ENCODE measurements at regions not wholly inside any gene's neighbourhood (a gene's known extent, or its start where the extent isn't known, plus 50 kb on each side); places are given as distances from the start of the nearest gene placed in this dataset.

GRCh38 chr10:64363687-64364086 is 842.5 kb downstream of the REEP3 start:
- peaks cover 20% of the 10 kb centered on the region; the same call in 1 of the 2 replicates for H3K9me3 ChIP-seq
- CTCF ChIA-PET = no interaction called here
- BruUV-seq (replicated peaks) = no TSS peak
- no peaks in the 10 kb centered on the region for H3K27me3 ChIP-seq (replicated peaks; ENCODE audit: control insufficient read depth, insufficient read depth, low read length)
- H3K4me1 Mint-ChIP-seq (ENCODE audit: low read depth, unreplicated experiment) = no peaks in the 10 kb centered on the region
- no peak for TF ChIP-seq CTCF (IDR thresholded peaks at IDR 0.05; ENCODE audit: insufficient read depth in 1 of 2, low read depth in 1 of 2, low read length in 1 of 2, severe bottlenecking in 1 of 2, unreplicated experiment in 1 of 2)
- no peaks in the 10 kb centered on the region for H3K27me3 Mint-ChIP-seq (ENCODE audit: insufficient read depth, unreplicated experiment)
- H3K9me3 Mint-ChIP-seq (ENCODE audit: unreplicated experiment) = peaks cover 34% of the 10 kb centered on the region
- H3K27ac Mint-ChIP-seq (ENCODE audit: unreplicated experiment) = no peak overlapping the region
- no peak overlapping the region for H3K4me3 Mint-ChIP-seq (ENCODE audit: unreplicated experiment)
- no peaks in the 10 kb centered on the region for H3K4me1 ChIP-seq
- intact Hi-C loops (cut with micrococcal nuclease; ENCODE audit: unreplicated experiment) = no loop called here
- POLR2A ChIA-PET = no interaction called here
- no peak for DNase-seq
- no peak overlapping the region for H3K4me3 ChIP-seq (ENCODE audit: low read depth, low read length)
- H3K36me3 Mint-ChIP-seq (ENCODE audit: insufficient read depth, unreplicated experiment) = no peaks in the 10 kb centered on the region
- no peaks in the 10 kb centered on the region; the same call in 1 of the 2 replicates for H3K36me3 ChIP-seq (ENCODE audit: control insufficient read depth, insufficient read depth, low read length)

GRCh38 chr10:64365663-64366062 is 844.5 kb downstream of the REEP3 start:
- ChIA-PET POLR2A (no interaction called here), CTCF (no interaction called here)
- no peak overlapping the region for H3K27ac Mint-ChIP-seq (ENCODE audit: unreplicated experiment)
- Histone ChIP-seq H3K4me1 (peaks cover 13% of the 10 kb centered on the region), H3K9me3 (peaks cover 9% of the 10 kb centered on the region; the same call in 1 of the 2 replicates), H3K27me3 (replicated peaks; ENCODE audit: control insufficient read depth, insufficient read depth, low read length) (no peaks in the 10 kb centered on the region), H3K4me3 (ENCODE audit: low read depth, low read length) (no peak overlapping the region), H3K36me3 (ENCODE audit: control insufficient read depth, insufficient read depth, low read length) (no peaks in the 10 kb centered on the region; the same call in 1 of the 2 replicates)
- no peak for DNase-seq
- H3K4me1 Mint-ChIP-seq (ENCODE audit: low read depth, unreplicated experiment) = peaks cover 14% of the 10 kb centered on the region
- intact Hi-C loops (cut with micrococcal nuclease; ENCODE audit: unreplicated experiment) = no loop called here
- no TSS peak for BruUV-seq (replicated peaks)
- TF ChIP-seq CTCF (IDR thresholded peaks at IDR 0.05; ENCODE audit: insufficient read depth in 1 of 2, low read depth in 1 of 2, low read length in 1 of 2, severe bottlenecking in 1 of 2, unreplicated experiment in 1 of 2) = no peak
- no peak overlapping the region for H3K4me3 Mint-ChIP-seq (ENCODE audit: unreplicated experiment)
- H3K36me3 Mint-ChIP-seq (ENCODE audit: insufficient read depth, unreplicated experiment) = no peaks in the 10 kb centered on the region
- peaks cover 15% of the 10 kb centered on the region for H3K9me3 Mint-ChIP-seq (ENCODE audit: unreplicated experiment)
- no peaks in the 10 kb centered on the region for H3K27me3 Mint-ChIP-seq (ENCODE audit: insufficient read depth, unreplicated experiment)

DNA sequence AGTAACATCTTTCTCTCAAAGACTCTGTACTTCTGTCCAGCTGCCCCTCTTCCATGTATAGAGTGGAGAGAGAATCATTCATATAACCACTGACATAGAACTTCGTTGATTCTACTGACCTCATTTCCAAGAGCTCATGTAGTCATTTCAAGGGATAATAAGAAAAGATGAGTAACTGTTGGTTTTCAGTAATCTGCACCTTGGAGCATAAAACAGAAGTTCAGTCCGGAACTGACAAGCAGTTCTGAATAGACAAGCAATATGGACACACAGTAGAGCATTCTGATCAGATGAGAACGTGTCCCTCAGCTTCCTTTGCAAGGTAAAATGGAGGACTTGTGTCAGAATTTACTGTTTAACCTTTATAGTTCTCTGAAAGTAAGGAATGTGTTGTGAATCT is 847.1 kb downstream of the REEP3 start:
- Mint-ChIP-seq H3K9me3 (ENCODE audit: unreplicated experiment) (no peaks in the 10 kb centered on the region), H3K36me3 (ENCODE audit: insufficient read depth, unreplicated experiment) (no peaks in the 10 kb centered on the region), H3K27ac (ENCODE audit: unreplicated experiment) (no peak overlapping the region), H3K4me1 (ENCODE audit: low read depth, unreplicated experiment) (peaks cover 14% of the 10 kb centered on the region), H3K27me3 (ENCODE audit: insufficient read depth, unreplicated experiment) (no peaks in the 10 kb centered on the region), H3K4me3 (ENCODE audit: unreplicated experiment) (no peak overlapping the region)
- Histone ChIP-seq H3K4me3 (ENCODE audit: low read depth, low read length) (no peak overlapping the region), H3K4me1 (peaks cover 14% of the 10 kb centered on the region), H3K27me3 (replicated peaks; ENCODE audit: control insufficient read depth, insufficient read depth, low read length) (no peaks in the 10 kb centered on the region), H3K9me3 (no peaks in the 10 kb centered on the region), H3K36me3 (ENCODE audit: control insufficient read depth, insufficient read depth, low read length) (no peaks in the 10 kb centered on the region; the same call in 1 of the 2 replicates)
- ChIA-PET CTCF (no interaction called here), POLR2A (no interaction called here)
- no peak for DNase-seq
- BruUV-seq (replicated peaks) = no TSS peak
- no peak for TF ChIP-seq CTCF (IDR thresholded peaks at IDR 0.05; ENCODE audit: insufficient read depth in 1 of 2, low read depth in 1 of 2, low read length in 1 of 2, severe bottlenecking in 1 of 2, unreplicated experiment in 1 of 2)
- intact Hi-C loops (cut with micrococcal nuclease; ENCODE audit: unreplicated experiment) = no loop called here

Data from Caco-2 (cell line).